CD4-positive, alpha-beta memory T cell (primary cell): ENCODE measurements at regions not wholly inside any gene's neighbourhood (a gene's known extent, or its start where the extent isn't known, plus 50 kb on each side); places are given as distances from the start of the nearest gene placed in this dataset.
A peak's percentile ranks its signal among the peaks of the same experiment; 100 is the strongest.

Experiments used
- CTCF ChIA-PET: fragments of 350-600 bp; sonication (Branson Sonifier 250); formaldehyde crosslinking; loops from one replicate; lab custom pipeline; 2021; ENCODE audit warnings: inconsistent platforms; ENCODE audit not compliant: partially characterized antibody; lab: Charles Lee
- POLR2A ChIA-PET: fragments of 350-600 bp; sonication (Branson Sonifier 250); formaldehyde crosslinking; loops from one replicate; lab custom pipeline; 2021; ENCODE audit not compliant: partially characterized antibody; lab: Charles Lee
- DNase-seq, 5 donors: peaks; one replicate each; pipeline versions ENCODE4 v3.0.0 to v3.0.0-alpha.2; 2020 to 2022; ENCODE audit warnings: mixed read lengths in 1 of 5
- H3K27ac ChIP-seq: one replicate; pipeline ENCODE4 v1.7.0; 2013; ENCODE audit warnings: low read depth, low read length
- H3K27me3 ChIP-seq: 2 replicates; pipeline ENCODE4 v1.7.0; 2013; ENCODE audit warnings: mild to moderate bottlenecking, low read length, moderate library complexity; ENCODE audit not compliant: insufficient read depth
- H3K36me3 ChIP-seq: 2 replicates; pipeline ENCODE4 v1.7.0; 2013; ENCODE audit warnings: mild to moderate bottlenecking, low read length, moderate library complexity; ENCODE audit not compliant: insufficient read depth
- H3K4me1 ChIP-seq: 2 replicates; pipeline ENCODE4 v1.7.0; 2013; ENCODE audit warnings: mild to moderate bottlenecking, low read length, moderate library complexity; ENCODE audit not compliant: insufficient read depth
- H3K4me3 ChIP-seq, 2 donors: one replicate each; pipeline ENCODE4 v1.7.0; 2013; ENCODE audit warnings: low read length in 2 of 2, mild to moderate bottlenecking in 1 of 2
- H3K9me3 ChIP-seq, 2 donors: one replicate each; pipeline ENCODE4 v1.7.0; 2013; ENCODE audit warnings: low read length in 2 of 2, control low read depth in 1 of 2; ENCODE audit not compliant: control insufficient read depth in 1 of 2
- H3K27ac Mint-ChIP-seq, 7 donors: one replicate each; pipeline ENCODE4 v1.8.0; 2020 to 2021; ENCODE audit warnings: mixed read lengths in 7 of 7, mild to moderate bottlenecking in 6 of 7, inconsistent platforms in 3 of 7, moderate library complexity in 3 of 7
- H3K27me3 Mint-ChIP-seq, 2 donors: one replicate each; pipeline ENCODE4 v1.8.0; 2020 to 2021; ENCODE audit warnings: mixed read lengths in 2 of 2
- H3K36me3 Mint-ChIP-seq, 2 donors: one replicate each; pipeline ENCODE4 v1.8.0; 2020 to 2021; ENCODE audit warnings: mixed read lengths in 2 of 2, inconsistent platforms in 1 of 2, mild to moderate bottlenecking in 1 of 2
- H3K4me1 Mint-ChIP-seq, 4 donors: one replicate each; pipeline ENCODE4 v1.8.0; 2020 to 2021; ENCODE audit warnings: mixed read lengths in 4 of 4, mild to moderate bottlenecking in 1 of 4
- H3K4me3 Mint-ChIP-seq, 8 donors: one replicate each; pipeline ENCODE4 v1.8.0; 2020 to 2021; ENCODE audit warnings: mixed read lengths in 8 of 8, mild to moderate bottlenecking in 7 of 8, moderate library complexity in 6 of 8, inconsistent platforms in 3 of 8
- H3K9me3 Mint-ChIP-seq, 8 donors: one replicate each; pipeline ENCODE4 v1.8.0; 2020 to 2021; ENCODE audit warnings: mixed read lengths in 8 of 8, mild to moderate bottlenecking in 5 of 8, inconsistent platforms in 3 of 8, moderate library complexity in 1 of 8
- intact Hi-C: fragments of 100-400 bp; cut with micrococcal nuclease; formaldehyde crosslinking; loops from one replicate; pipeline ENCODE4 v1.15.1; 2023

DNA sequence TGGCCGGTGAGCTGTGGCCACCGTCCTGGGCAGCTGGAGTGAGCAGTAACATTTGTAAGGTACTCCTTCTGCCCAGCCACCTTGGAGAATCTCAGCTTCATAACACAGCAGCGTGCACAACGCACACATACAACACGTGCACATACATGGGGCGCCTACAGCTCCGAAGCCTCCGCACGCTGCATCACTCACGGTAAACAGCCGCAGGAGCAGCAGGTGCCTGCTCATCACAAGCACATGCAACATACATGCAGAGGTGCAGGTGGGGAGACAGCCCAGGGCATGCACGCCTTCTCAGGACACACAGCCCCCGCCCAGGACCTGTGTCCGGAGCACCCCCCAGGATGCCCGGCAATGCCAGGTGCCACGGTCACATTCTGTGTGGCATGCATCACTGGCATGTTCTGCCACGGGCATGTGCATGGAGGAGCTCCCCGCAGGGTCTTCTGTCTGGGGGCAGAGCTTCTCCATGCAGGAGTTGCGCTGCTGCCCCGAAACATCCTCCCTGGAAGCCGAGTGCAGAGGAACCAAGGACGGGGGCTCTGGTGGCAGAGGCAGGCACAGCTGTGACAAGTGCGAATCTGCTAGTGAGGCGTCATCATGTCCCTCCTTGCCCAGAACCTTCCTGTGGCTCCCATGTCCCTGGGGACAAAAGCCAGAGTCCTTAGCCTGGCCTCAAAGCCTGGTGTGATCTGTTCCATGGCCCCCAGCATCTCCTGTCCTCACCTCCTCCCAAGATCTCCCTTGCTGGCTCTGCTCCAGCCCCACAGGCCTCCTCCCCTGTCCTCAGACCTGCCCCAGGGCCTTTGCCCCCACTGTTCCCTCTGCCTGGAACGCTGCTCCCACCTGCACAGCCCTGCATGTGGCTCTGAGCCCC is 184.0 kb upstream of the GSE1 start:
- Histone ChIP-seq H3K27ac (no peak overlapping the region), H3K4me1 (no peaks in the 10 kb centered on the region), H3K36me3 (no peaks in the 10 kb centered on the region), H3K4me3 (no peak overlapping the region), H3K27me3 (no peaks in the 10 kb centered on the region), H3K9me3 (no peaks in the 10 kb centered on the region)
- Mint-ChIP-seq H3K27me3 (peaks cover 4 to 11% of the 10 kb centered on the region in 2 donors), H3K27ac (no peak overlapping the region), H3K4me1 (peaks cover 0 to 2% (median 0%) of the 10 kb centered on the region in 4 donors), H3K4me3 (no peak overlapping the region), H3K9me3 (no peaks in the 10 kb centered on the region), H3K36me3 (no peaks in the 10 kb centered on the region)
- DNase-seq: no peak
- intact Hi-C loops: no loop called here
- ChIA-PET CTCF (interaction anchor here (0.6 to 3.1 kb wide), 8 partner anchors 10 to 187 kb away, joined by 3 to 13 read pairs (median 3); no protein-coding TSS in a partner anchor), POLR2A (interaction anchor here (1.3 to 1.7 kb wide), 2 partner anchors 20 to 184 kb away, joined by 3 read pairs; partner anchors contain the start of gene GSE1)

DNA sequence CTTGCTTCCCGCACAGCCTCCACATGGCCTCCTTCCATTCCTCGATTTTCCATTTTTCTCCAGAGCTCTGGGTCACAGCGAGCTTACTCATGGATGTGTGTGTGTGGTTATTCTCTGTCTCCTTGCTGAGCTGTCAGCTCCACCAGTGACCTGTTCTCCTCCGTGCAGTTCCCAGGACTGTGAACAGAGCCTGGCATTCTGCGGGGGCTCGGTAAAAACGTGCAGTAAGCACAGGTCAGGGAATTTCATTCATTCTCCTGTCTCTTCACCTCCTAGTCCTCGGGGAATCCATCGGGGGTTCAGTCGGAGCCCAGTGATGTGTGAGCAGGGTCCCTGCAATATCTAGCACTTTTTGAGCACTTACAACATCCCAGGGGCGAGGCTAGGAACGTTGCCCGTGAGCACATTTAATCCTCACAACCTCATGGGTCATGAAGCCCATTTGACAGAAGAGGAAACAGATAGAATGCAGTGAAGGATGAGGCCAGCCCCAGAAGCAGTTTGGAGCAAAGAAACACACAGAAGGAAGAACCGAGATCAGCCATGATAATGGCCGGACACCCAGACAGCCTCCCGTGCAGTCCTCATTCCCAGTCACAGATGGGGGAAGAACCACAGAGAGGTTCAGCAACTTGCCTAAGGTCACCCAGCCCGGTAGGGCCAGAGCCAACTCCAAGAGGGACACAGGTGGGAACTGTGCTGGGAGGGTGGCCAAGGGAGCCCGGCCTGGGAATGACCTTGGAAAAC is 183.2 kb upstream of the GSE1 start:
- peaks cover 4 to 8% of the 10 kb centered on the region in 2 donors for H3K27me3 Mint-ChIP-seq
- intact Hi-C loops: no loop called here
- DNase-seq: no peak
- H3K4me3 ChIP-seq: no peak overlapping the region
- H3K4me1 Mint-ChIP-seq: peaks cover 0 to 2% (median 0%) of the 10 kb centered on the region in 4 donors
- H3K4me3 Mint-ChIP-seq: no peak overlapping the region
- POLR2A ChIA-PET: interaction anchor here (1.3 kb wide), 1 partner anchor 183 kb away, joined by 3 read pairs; the partner anchor contains the start of gene GSE1
- H3K9me3 ChIP-seq: no peaks in the 10 kb centered on the region
- H3K36me3 Mint-ChIP-seq: no peaks in the 10 kb centered on the region
- H3K4me1 ChIP-seq: no peaks in the 10 kb centered on the region
- peak overlapping the region in 1 of 7 donors; percentile 1 for H3K27ac Mint-ChIP-seq
- H3K36me3 ChIP-seq: no peaks in the 10 kb centered on the region
- CTCF ChIA-PET: interaction anchor here (0.6 to 2.2 kb wide), 3 partner anchors 10 to 122 kb away, joined by 3 to 10 read pairs (median 3); no protein-coding TSS in a partner anchor
- no peaks in the 10 kb centered on the region for H3K27me3 ChIP-seq
- H3K27ac ChIP-seq: no peak overlapping the region
- H3K9me3 Mint-ChIP-seq: no peaks in the 10 kb centered on the region

DNA sequence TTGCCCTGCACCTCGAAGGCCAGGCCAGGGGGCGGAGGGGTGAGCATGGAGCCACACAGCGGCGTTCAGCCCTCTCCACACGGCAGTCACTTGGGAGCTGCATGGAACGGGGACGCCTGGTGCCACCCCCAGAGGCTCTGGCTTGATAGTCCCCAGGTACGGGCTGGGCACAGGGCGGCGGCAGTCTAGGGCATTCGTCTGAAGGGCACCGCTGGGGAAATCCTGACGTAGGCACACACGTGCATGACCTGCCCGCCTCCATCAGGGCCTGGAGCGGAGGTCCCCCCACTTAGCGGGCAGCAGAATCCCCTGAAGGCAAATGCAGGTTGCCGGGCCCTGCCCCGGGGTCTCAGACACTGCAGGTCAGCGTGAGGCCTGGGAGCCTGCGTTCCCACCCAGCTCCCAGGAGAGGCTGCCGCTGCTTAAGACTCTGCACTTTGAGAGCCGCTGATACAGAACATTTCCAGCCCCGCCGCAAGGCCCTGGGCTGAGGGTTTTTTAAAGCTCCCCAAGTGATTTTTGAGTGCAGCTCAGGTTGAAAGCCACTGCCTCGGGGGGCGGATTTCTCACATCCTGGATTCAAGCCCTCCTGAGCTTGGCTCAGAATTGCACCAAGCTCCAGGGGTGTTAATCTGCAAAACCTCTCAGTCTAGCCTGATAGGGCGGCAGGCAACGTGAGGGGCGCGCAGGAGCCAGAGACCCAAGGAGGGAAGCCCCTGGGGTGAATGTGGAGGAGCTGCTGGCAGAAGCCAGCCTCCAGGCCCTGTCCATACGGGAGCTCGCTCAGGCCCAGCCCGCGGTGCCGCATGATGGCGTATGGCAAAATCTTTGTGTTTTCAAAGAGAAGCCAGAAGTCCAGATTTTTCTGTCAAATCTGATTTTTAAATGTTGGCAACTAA is 182.3 kb upstream of the GSE1 start:
- H3K4me3 Mint-ChIP-seq: no peak overlapping the region

DNA sequence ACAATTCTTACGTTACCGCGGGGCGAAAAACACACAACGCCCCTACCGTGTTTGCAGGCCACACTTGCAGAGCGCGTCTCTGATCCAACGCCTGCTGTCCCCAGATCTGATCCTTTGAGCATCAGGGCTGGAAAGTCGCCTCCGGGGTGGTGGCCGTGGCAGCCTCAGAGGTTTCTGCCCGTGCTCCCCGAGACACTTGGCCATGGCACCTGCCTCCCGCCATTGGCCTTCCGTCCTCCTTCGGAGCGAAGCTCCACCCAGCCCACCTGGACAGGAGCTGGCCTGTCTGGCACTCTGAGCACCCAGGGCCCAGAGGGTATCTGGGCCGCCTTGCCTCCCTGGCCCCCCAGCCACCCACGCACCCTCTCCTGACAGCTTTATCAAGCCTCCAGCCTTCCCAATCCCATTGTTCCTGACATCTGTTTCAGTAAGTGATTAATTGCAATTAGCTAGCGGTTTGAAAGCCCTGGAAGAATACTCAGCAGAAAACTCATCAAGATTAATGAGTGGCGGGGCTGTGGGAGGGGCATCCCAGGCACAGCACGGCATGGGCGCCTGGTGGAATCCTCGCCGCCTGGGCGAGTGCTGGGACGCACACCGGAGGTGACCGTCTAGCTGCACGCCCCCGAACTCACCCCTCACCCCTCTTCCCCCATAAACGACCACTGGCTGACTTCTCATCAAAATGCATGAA is 181.5 kb upstream of the GSE1 start:
- peaks cover 0 to 2% (median 0%) of the 10 kb centered on the region in 4 donors for H3K4me1 Mint-ChIP-seq
- Histone ChIP-seq H3K27ac (no peak overlapping the region), H3K4me3 (no peak overlapping the region), H3K4me1 (no peaks in the 10 kb centered on the region), H3K9me3 (no peaks in the 10 kb centered on the region), H3K27me3 (no peaks in the 10 kb centered on the region), H3K36me3 (no peaks in the 10 kb centered on the region)
- DNase-seq: no peak
- no peaks in the 10 kb centered on the region for H3K9me3 Mint-ChIP-seq
- no peak overlapping the region for H3K4me3 Mint-ChIP-seq
- intact Hi-C loops: no loop called here
- no peaks in the 10 kb centered on the region for H3K36me3 Mint-ChIP-seq
- ChIA-PET CTCF (interaction anchor here (0.7 to 1.5 kb wide), 5 partner anchors 10 to 179 kb away, joined by 3 to 4 read pairs (median 3); no protein-coding TSS in a partner anchor), POLR2A (no interaction called here)
- peaks cover 0 to 1% of the 10 kb centered on the region in 2 donors for H3K27me3 Mint-ChIP-seq
- no peak overlapping the region for H3K27ac Mint-ChIP-seq

More for the DNA sequence above, 182.3 kb upstream of the GSE1 start:
- peaks cover 0 to 2% (median 0%) of the 10 kb centered on the region in 4 donors for H3K4me1 Mint-ChIP-seq
- H3K4me3 ChIP-seq: no peak overlapping the region
- no peaks in the 10 kb centered on the region for H3K27me3 ChIP-seq
- no peaks in the 10 kb centered on the region for H3K36me3 Mint-ChIP-seq
- H3K9me3 Mint-ChIP-seq: no peaks in the 10 kb centered on the region
- H3K4me1 ChIP-seq: no peaks in the 10 kb centered on the region
- no peaks in the 10 kb centered on the region for H3K36me3 ChIP-seq
- no peak for DNase-seq
- ChIA-PET CTCF (interaction anchor here (0.7 to 1.5 kb wide), 4 partner anchors 9 to 180 kb away, joined by 3 to 4 read pairs (median 3); no protein-coding TSS in a partner anchor), POLR2A (no interaction called here)
- H3K27me3 Mint-ChIP-seq: peaks cover 3 to 5% of the 10 kb centered on the region in 2 donors
- no peak overlapping the region for H3K27ac Mint-ChIP-seq
- no peaks in the 10 kb centered on the region for H3K9me3 ChIP-seq
- H3K27ac ChIP-seq: no peak overlapping the region
- intact Hi-C loops: no loop called here

DNA sequence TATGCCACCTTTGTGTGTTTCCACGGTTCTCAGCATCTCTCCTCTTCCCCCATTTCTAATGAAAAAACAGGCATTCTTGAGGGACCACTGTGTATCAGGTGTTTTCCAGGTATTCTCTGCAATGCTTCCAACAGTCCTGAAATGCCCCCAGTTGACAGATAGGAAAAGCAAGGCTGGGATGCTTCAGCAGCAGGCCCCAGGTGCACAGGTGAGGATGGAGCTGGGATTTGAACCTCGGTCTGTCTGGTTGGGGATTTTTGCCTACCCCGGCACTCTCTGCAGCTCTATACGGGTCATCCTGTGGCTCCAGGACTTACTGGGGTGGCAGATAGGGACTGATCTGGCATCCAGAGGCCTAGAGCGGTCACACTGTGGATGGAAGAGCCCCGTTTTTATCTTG is 180.5 kb upstream of the GSE1 start:
- Mint-ChIP-seq H3K4me3 (no peak overlapping the region), H3K9me3 (no peaks in the 10 kb centered on the region), H3K27ac (no peak overlapping the region), H3K27me3 (peaks cover 0 to 1% of the 10 kb centered on the region in 2 donors), H3K36me3 (no peaks in the 10 kb centered on the region), H3K4me1 (peaks cover 0 to 2% (median 0%) of the 10 kb centered on the region in 4 donors)
- H3K27ac ChIP-seq: no peak overlapping the region
- no peaks in the 10 kb centered on the region for H3K9me3 ChIP-seq
- no peaks in the 10 kb centered on the region for H3K27me3 ChIP-seq
- DNase-seq: no peak
- no peaks in the 10 kb centered on the region for H3K4me1 ChIP-seq
- ChIA-PET CTCF (no interaction called here), POLR2A (no interaction called here)
- intact Hi-C loops: no loop called here
- no peaks in the 10 kb centered on the region for H3K36me3 ChIP-seq
- no peak overlapping the region for H3K4me3 ChIP-seq

DNA sequence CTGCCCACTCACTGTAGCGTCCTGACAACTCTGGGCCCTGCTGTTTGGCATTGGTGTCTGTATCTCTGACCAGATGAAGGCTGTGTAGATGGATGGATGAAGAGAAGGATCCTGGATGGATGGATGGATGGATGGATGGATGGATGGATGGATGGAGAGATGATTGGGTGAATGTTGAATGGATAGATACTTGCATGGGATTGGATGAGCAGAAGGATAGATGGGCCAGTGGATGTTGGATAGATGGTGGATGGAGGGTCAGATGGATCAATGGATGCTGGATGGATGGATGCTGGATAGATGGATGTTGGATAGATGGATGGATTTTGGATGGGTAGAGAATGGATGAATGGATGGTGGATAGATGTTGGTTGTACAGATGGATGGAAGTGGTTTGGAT is 179.6 kb upstream of the GSE1 start:
- DNase-seq: no peak
- Histone ChIP-seq H3K27ac (no peak overlapping the region), H3K9me3 (no peaks in the 10 kb centered on the region), H3K36me3 (no peaks in the 10 kb centered on the region), H3K4me1 (no peaks in the 10 kb centered on the region), H3K4me3 (no peak overlapping the region), H3K27me3 (no peaks in the 10 kb centered on the region)
- intact Hi-C loops: no loop called here
- no peak overlapping the region for H3K4me3 Mint-ChIP-seq
- peaks cover 0 to 2% (median 0%) of the 10 kb centered on the region in 4 donors for H3K4me1 Mint-ChIP-seq
- POLR2A ChIA-PET: no interaction called here
- no peaks in the 10 kb centered on the region for H3K36me3 Mint-ChIP-seq
- no peaks in the 10 kb centered on the region for H3K9me3 Mint-ChIP-seq
- peak overlapping the region in 1 of 7 donors; percentile 8 for H3K27ac Mint-ChIP-seq
- peaks cover 0 to 1% of the 10 kb centered on the region in 2 donors for H3K27me3 Mint-ChIP-seq
- CTCF ChIA-PET: interaction anchor here (1.4 kb wide), 1 partner anchor 15 kb away, joined by 4 read pairs; no protein-coding TSS in a partner anchor
